CD4-positive, alpha-beta T cell treated with Interleukin-1 beta for 1 hour (primary cell): ENCODE measurements at regions not wholly inside any gene's neighbourhood (a gene's known extent, or its start where the extent isn't known, plus 50 kb on each side); places are given as distances from the start of the nearest gene placed in this dataset.
"Not testable (repeated sequence)": the region's sequence is repeated elsewhere in the genome, so short reads cannot be mapped to it uniquely, and the experiment has no call there.

Experiments
- DNase-seq, 2 donors: peaks; one replicate each; pipeline ENCODE4 v3.0.0-alpha.2; 2020 to 2022

- no peak for DNase-seq
These were observed 293.4 kb upstream of the LYZL1 start for GRCh38 chr10:28995497-28995896.

- no peak for DNase-seq
These were observed 292.5 kb upstream of the LYZL1 start for GRCh38 chr10:28996345-28996744.

- no peak for DNase-seq
These were observed 291.8 kb upstream of the LYZL1 start for GRCh38 chr10:28996947-28997551.

- no peak for DNase-seq
These were observed 291.1 kb upstream of the LYZL1 start for GRCh38 chr10:28997734-28998133.

GRCh38 chr10:29001801-29002200 is 287.1 kb upstream of the LYZL1 start:
- DNase-seq: no peak

- DNase-seq: not testable (repeated sequence)
These were observed 285.9 kb upstream of the LYZL1 start for GRCh38 chr10:29003014-29003413.

GRCh38 chr10:29005988-29006387 is 282.9 kb upstream of the LYZL1 start:
- no peak for DNase-seq

GRCh38 chr10:29007370-29007747 is 281.5 kb upstream of the LYZL1 start:
- DNase-seq: no peak

GRCh38 chr10:29007748-29008610 is 280.9 kb upstream of the LYZL1 start:
- no peak for DNase-seq

GRCh38 chr10:29009464-29009863 is 279.4 kb upstream of the LYZL1 start:
- no peak for DNase-seq

- no peak for DNase-seq
These were observed 277.4 kb upstream of the LYZL1 start for GRCh38 chr10:29011516-29011915.

- DNase-seq: no peak
These were observed 275.8 kb upstream of the LYZL1 start for GRCh38 chr10:29012926-29013554.

GRCh38 chr10:29021591-29021990 is 267.3 kb upstream of the LYZL1 start:
- DNase-seq: no peak

- DNase-seq: no peak
These were observed 266.4 kb upstream of the LYZL1 start for GRCh38 chr10:29022513-29022912.

GRCh38 chr10:29023678-29024077 is 265.2 kb upstream of the LYZL1 start:
- DNase-seq: no peak

- DNase-seq: no peak
These were observed 262.6 kb upstream of the LYZL1 start for GRCh38 chr10:29026065-29026797.

GRCh38 chr10:29026802-29027580 is 261.9 kb upstream of the LYZL1 start:
- no peak for DNase-seq

- no peak for DNase-seq
These were observed 260.4 kb upstream of the LYZL1 start for GRCh38 chr10:29028486-29028885.

GRCh38 chr10:29030900-29031299 is 258.0 kb upstream of the LYZL1 start:
- no peak for DNase-seq

- DNase-seq: no peak
These were observed 256.7 kb upstream of the LYZL1 start for GRCh38 chr10:29032169-29032568.

- DNase-seq: no peak
These were observed 255.4 kb upstream of the LYZL1 start for GRCh38 chr10:29033311-29033940.

- no peak for DNase-seq
These were observed 254.3 kb upstream of the LYZL1 start for GRCh38 chr10:29034592-29034991.
